HFF-Myc (cell line): ENCODE measurements at regions not wholly inside any gene's neighbourhood (a gene's known extent, or its start where the extent isn't known, plus 50 kb on each side); places are given as distances from the start of the nearest gene placed in this dataset.

Experiments
- DNase-seq: peaks from one replicate; pipeline ENCODE4 v3.0.0-alpha.2; 2011; ENCODE audit warnings: low read depth; ENCODE audit errors: extremely low read depth
- H3K4me3 ChIP-seq: replicated peaks from 2 replicates; pipeline ENCODE4 v1.5.1; 2011; ENCODE audit warnings: low read depth, mild to moderate bottlenecking, control low read depth, low read length
- TF ChIP-seq, protein P1 (sequence below): IDR thresholded peaks from 2 replicates; pipeline ENCODE4 v1.5.1; 2012; ENCODE audit warnings: mild to moderate bottlenecking, low read depth, low read length, control low read depth; ENCODE audit errors: missing control alignments

DNA sequence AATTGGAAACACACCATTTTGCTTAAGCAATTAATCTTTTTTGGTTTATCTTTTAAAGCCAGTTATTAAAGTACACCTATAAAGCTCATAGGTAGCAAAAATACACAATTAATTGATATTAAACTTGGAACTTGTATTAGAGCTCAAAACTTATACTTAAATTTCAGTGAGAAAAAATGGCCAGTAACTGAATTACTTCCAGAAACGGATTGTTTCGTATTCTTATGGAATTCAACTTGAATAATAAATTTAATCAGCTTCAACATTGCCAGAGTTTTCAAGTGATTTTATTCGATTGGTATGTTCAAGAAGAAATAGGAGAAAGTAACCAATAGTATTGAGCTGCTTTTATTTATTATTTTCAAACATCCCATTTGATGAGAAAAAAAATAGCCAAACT is 112.7 kb upstream of the PDE10A start:
- no peak overlapping the region for H3K4me3 ChIP-seq
- DNase-seq, result no peak
- TF ChIP-seq, protein P1, sequence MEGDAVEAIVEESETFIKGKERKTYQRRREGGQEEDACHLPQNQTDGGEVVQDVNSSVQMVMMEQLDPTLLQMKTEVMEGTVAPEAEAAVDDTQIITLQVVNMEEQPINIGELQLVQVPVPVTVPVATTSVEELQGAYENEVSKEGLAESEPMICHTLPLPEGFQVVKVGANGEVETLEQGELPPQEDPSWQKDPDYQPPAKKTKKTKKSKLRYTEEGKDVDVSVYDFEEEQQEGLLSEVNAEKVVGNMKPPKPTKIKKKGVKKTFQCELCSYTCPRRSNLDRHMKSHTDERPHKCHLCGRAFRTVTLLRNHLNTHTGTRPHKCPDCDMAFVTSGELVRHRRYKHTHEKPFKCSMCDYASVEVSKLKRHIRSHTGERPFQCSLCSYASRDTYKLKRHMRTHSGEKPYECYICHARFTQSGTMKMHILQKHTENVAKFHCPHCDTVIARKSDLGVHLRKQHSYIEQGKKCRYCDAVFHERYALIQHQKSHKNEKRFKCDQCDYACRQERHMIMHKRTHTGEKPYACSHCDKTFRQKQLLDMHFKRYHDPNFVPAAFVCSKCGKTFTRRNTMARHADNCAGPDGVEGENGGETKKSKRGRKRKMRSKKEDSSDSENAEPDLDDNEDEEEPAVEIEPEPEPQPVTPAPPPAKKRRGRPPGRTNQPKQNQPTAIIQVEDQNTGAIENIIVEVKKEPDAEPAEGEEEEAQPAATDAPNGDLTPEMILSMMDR, result no peak

- H3K4me3 ChIP-seq, result no peak overlapping the region
- TF ChIP-seq, protein P1, result no peak
- no peak for DNase-seq
Observed at GRCh38 chr6:165774903-165775601, 112.0 kb upstream of the PDE10A start.

DNA sequence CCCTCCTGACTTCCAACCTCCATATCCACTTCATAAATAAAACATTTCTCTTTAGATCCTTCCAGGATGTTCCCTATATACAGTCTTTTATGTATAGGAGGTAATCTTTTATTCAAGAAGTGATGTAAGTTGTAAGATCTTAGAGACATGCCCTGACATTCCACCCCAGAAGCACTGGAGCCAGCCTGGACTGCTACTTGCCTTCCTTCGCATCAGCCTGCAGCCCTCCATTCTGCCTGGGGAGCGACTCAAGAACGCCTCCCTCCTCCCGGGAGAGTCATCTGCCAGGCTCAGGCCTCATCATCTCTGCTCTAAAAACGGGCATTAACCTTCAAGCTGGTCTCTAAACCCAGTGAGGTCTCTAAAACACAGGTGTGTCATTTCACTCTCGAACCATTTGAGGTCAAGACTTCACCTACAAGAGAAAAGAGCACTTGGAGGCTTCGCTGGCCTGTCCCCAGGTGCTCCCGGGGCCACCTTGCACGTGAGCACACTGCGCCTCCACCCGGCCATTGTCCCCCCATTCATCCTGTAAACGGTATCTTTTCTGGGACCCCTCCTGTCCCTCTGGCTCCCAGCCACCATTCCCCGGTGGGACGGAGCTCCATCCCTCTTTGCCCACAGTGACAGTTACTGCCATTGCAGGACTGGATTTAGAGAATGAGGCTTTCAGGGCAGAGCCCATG is 107.5 kb upstream of the PDE10A start:
- no peak for DNase-seq

GRCh38 chr6:165769884-165770283 is 106.8 kb upstream of the PDE10A start:
- H3K4me3 ChIP-seq, result no peak overlapping the region
- TF ChIP-seq, protein P1, result no peak

More for the DNA sequence above, 107.5 kb upstream of the PDE10A start:
- TF ChIP-seq, protein P1, result no peak
- H3K4me3 ChIP-seq, result no peak overlapping the region

GRCh38 chr6:165769401-165769800 is 106.4 kb upstream of the PDE10A start:
- TF ChIP-seq, protein P1, result no peak
- H3K4me3 ChIP-seq, result no peak overlapping the region
- no peak for DNase-seq

More at GRCh38 chr6:165769884-165770283, 106.8 kb upstream of the PDE10A start:
- DNase-seq, result no peak

DNA sequence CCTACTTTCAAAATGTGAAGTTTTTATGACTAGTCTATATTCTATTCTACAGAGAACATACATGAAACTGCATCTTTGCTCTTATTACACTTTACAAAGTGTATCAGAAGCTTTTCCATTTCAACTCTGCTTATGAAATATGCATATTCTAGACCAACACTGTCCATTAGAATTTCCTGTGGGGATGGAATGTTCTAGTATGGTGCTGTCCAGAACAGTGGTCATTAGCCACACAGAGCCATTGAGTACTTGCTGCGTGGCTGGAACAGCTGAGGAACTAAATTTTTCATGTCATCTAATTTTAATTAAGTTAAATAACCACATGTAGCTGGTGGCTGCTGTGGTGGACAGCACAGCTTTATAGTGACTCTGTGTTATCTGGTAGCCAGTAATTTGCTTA is 105.9 kb upstream of the PDE10A start:
- no peak for DNase-seq
- no peak overlapping the region for H3K4me3 ChIP-seq
- TF ChIP-seq, protein P1, result no peak
